H9 (cell line): ENCODE measurements at regions not wholly inside any gene's neighbourhood (a gene's known extent, or its start where the extent isn't known, plus 50 kb on each side); places are given as distances from the start of the nearest gene placed in this dataset.

ENCODE experiments used
- DNase-seq: peaks from one replicate; pipeline ENCODE4 v3.0.0-alpha.2; 2017
- H2AFZ ChIP-seq: one replicate; pipeline ENCODE4 v1.6.1; 2013; ENCODE audit warnings: mild to moderate bottlenecking, low read length, control low read depth, moderate library complexity
- H2AK5ac ChIP-seq: 2 replicates; pipeline ENCODE4 v1.6.1; 2013; ENCODE audit warnings: low read length, control low read depth, mixed read lengths; ENCODE audit not compliant: insufficient read length
- H2BK120ac ChIP-seq: one replicate; pipeline ENCODE4 v1.6.1; 2013; ENCODE audit warnings: low read depth, mild to moderate bottlenecking, low read length, control low read depth, inconsistent platforms; ENCODE audit not compliant: poor library complexity, severe bottlenecking
- H2BK12ac ChIP-seq: 2 replicates; pipeline ENCODE4 v1.6.1; 2013; ENCODE audit warnings: low read length, control low read depth, mixed read lengths, low read depth; ENCODE audit not compliant: insufficient read length
- H2BK15ac ChIP-seq: 2 replicates; pipeline ENCODE4 v1.6.1; 2013; ENCODE audit warnings: low read depth, low read length, control low read depth
- H2BK20ac ChIP-seq: one replicate; pipeline ENCODE4 v1.6.1; 2013; ENCODE audit warnings: low read depth, mild to moderate bottlenecking, low read length, control low read depth, inconsistent platforms; ENCODE audit not compliant: poor library complexity, severe bottlenecking
- H2BK5ac ChIP-seq: 2 replicates; pipeline ENCODE4 v1.6.1; 2013; ENCODE audit warnings: low read length, control low read depth, mixed read lengths; ENCODE audit not compliant: insufficient read length
- H3K14ac ChIP-seq: 2 replicates; pipeline ENCODE4 v1.6.1; 2013; ENCODE audit warnings: low read length, control low read depth; ENCODE audit not compliant: insufficient read depth
- H3K18ac ChIP-seq: 2 replicates; pipeline ENCODE4 v1.6.1; 2013; ENCODE audit warnings: low read depth, mild to moderate bottlenecking, mixed read lengths, low read length, control low read depth; ENCODE audit not compliant: insufficient read length
- H3K23ac ChIP-seq: 2 replicates; pipeline ENCODE4 v1.6.1; 2013; ENCODE audit warnings: low read length, control low read depth, mixed read lengths, low read depth; ENCODE audit not compliant: insufficient read length
- H3K23me2 ChIP-seq: 2 replicates; pipeline ENCODE4 v1.6.1; 2013; ENCODE audit warnings: low read depth, mild to moderate bottlenecking, mixed read lengths, low read length, control low read depth; ENCODE audit not compliant: insufficient read length, poor library complexity, severe bottlenecking
- H3K27ac ChIP-seq: 2 replicates; pipeline ENCODE4 v1.5.1; 2013; ENCODE audit warnings: low read length, control low read depth, mixed read lengths, low read depth; ENCODE audit not compliant: insufficient read length
- H3K27me3 ChIP-seq: 2 replicates; pipeline ENCODE4 v1.6.1; 2013; ENCODE audit warnings: low read length, control low read depth, inconsistent platforms; ENCODE audit not compliant: insufficient read depth
- H3K4ac ChIP-seq: 2 replicates; pipeline ENCODE4 v1.6.1; 2013; ENCODE audit warnings: low read depth, mild to moderate bottlenecking, control low read depth, inconsistent platforms, low read length, moderate library complexity
- H3K4me1 ChIP-seq: 2 replicates; pipeline ENCODE4 v1.6.1; 2013; ENCODE audit warnings: low read length, control low read depth, inconsistent platforms; ENCODE audit not compliant: insufficient read depth
- H3K4me2 ChIP-seq: 2 replicates; pipeline ENCODE4 v1.6.1; 2013; ENCODE audit warnings: low read length, control low read depth, mixed read lengths; ENCODE audit not compliant: insufficient read length, insufficient read depth
- H3K56ac ChIP-seq: 2 replicates; pipeline ENCODE4 v1.6.1; 2013; ENCODE audit warnings: low read depth, mild to moderate bottlenecking, mixed read lengths, low read length, control low read depth; ENCODE audit not compliant: insufficient read length
- H3K79me1 ChIP-seq: 2 replicates; pipeline ENCODE4 v1.6.1; 2013; ENCODE audit warnings: low read depth, mild to moderate bottlenecking, moderate library complexity, low read length, control low read depth, inconsistent platforms; ENCODE audit not compliant: insufficient read depth, poor library complexity, severe bottlenecking
- H3K79me2 ChIP-seq: 2 replicates; pipeline ENCODE4 v1.6.1; 2013; ENCODE audit warnings: low read length, control low read depth, inconsistent platforms; ENCODE audit not compliant: insufficient read depth
- H3K9ac ChIP-seq: 2 replicates; pipeline ENCODE4 v1.6.1; 2013; ENCODE audit warnings: low read length, control low read depth, mixed read lengths; ENCODE audit not compliant: insufficient read length; ENCODE audit errors: extremely low read depth
- H3K9me3 ChIP-seq: one replicate; pipeline ENCODE4 v1.6.1; 2013; ENCODE audit warnings: low read depth, low read length, inconsistent platforms; ENCODE audit not compliant: control insufficient read depth
- H3T11ph ChIP-seq: one replicate; pipeline ENCODE4 v1.6.1; 2013; ENCODE audit warnings: mild to moderate bottlenecking, low read length, control low read depth, inconsistent platforms
- H4K20me1 ChIP-seq: one replicate; pipeline ENCODE4 v1.6.1; 2013; ENCODE audit not compliant: control insufficient read depth, insufficient read length, insufficient read depth
- H4K5ac ChIP-seq: 2 replicates; pipeline ENCODE4 v1.6.1; 2013; ENCODE audit warnings: low read depth, mild to moderate bottlenecking, mixed read lengths, low read length, control low read depth; ENCODE audit not compliant: insufficient read length
- H4K8ac ChIP-seq: replicated peaks from 2 replicates; pipeline ENCODE4 v1.6.1; 2013; ENCODE audit warnings: low read length, control low read depth, mixed read lengths, low read depth; ENCODE audit not compliant: insufficient read length
- H4K91ac ChIP-seq: 2 replicates; pipeline ENCODE4 v1.6.1; 2013; ENCODE audit warnings: low read depth, mild to moderate bottlenecking, moderate library complexity, mixed read lengths, low read length, control low read depth; ENCODE audit not compliant: insufficient read length
- H3K27ac Mint-ChIP-seq, 3 experiments: 2 replicates in 2 of 3; 3 replicates in 1 of 3; pipeline ENCODE4 v1.8.0; 2020 to 2021; ENCODE audit warnings: mixed read lengths in 3 of 3, mild to moderate bottlenecking in 1 of 3, moderate library complexity in 1 of 3
- H3K27me3 Mint-ChIP-seq: 2 replicates; pipeline ENCODE4 v1.8.0; 2021; ENCODE audit warnings: low read depth, mild to moderate bottlenecking, moderate library complexity, mixed read lengths
- H3K36me3 Mint-ChIP-seq, 3 experiments: 2 replicates in 2 of 3; 3 replicates in 1 of 3; pipeline ENCODE4 v1.8.0; 2020 to 2021; ENCODE audit warnings: low read depth in 3 of 3, mixed read lengths in 3 of 3; ENCODE audit not compliant: insufficient read depth in 1 of 3
- H3K4me1 Mint-ChIP-seq, 2 experiments: 2 replicates each; pipeline ENCODE4 v1.8.0; 2020; ENCODE audit warnings: mixed read lengths in 2 of 2
- H3K4me3 Mint-ChIP-seq, 2 experiments: 2 replicates in 1 of 2; 3 replicates in 1 of 2; pipeline ENCODE4 v1.8.0; 2020 to 2021; ENCODE audit warnings: mild to moderate bottlenecking in 2 of 2, mixed read lengths in 2 of 2, moderate library complexity in 1 of 2
- H3K9me3 Mint-ChIP-seq, 2 experiments: 2 replicates in 1 of 2; 3 replicates in 1 of 2; pipeline ENCODE4 v1.8.0; 2020; ENCODE audit warnings: mild to moderate bottlenecking in 2 of 2, mixed read lengths in 2 of 2, moderate library complexity in 1 of 2
- CTCF ChIP-seq: fragments of 200-600 bp; sonication (generic); conservative IDR thresholded peaks from 3 replicates; pipeline ENCODE4 v1.8.0; 2021; ENCODE audit warnings: antibody characterized with exemption, mild to moderate bottlenecking
- WGBS: extraction: QIAGEN DNeasy Blood & Tissue Kit; methylation state at CpG from one replicate; pipeline ENCODE4 v1.1.7; 2013; ENCODE audit warnings: missing lambda C conversion rate, low lambda C conversion rate, mixed read lengths; ENCODE audit not compliant: insufficient read length; ENCODE audit errors: extremely low coverage; 5-methylcytosine and 5-hydroxymethylcytosine counted together

GRCh38 chr5:129361441-129362025, 98.6 kb upstream of the ADAMTS19 start:
- Histone ChIP-seq H2AFZ (no peak overlapping the region), H2BK15ac (no peak overlapping the region), H3K27ac (no peak overlapping the region), H3K4me2 (no peak overlapping the region), H3K4me1 (no peaks in the 10 kb centered on the region), H3K18ac (no peak overlapping the region), H3T11ph (no peak overlapping the region), H2BK5ac (no peak overlapping the region), H3K4ac (no peak overlapping the region), H4K5ac (no peak overlapping the region), H3K56ac (no peak overlapping the region), H2BK20ac (no peak overlapping the region), H2BK120ac (no peak overlapping the region), H2AK5ac (no peak overlapping the region), H4K8ac (no peak overlapping the region), H3K79me2 (no peaks in the 10 kb centered on the region), H3K9ac (no peak overlapping the region), H4K91ac (no peak overlapping the region), H4K20me1 (no peaks in the 10 kb centered on the region), H3K27me3 (no peaks in the 10 kb centered on the region), H3K9me3 (no peaks in the 10 kb centered on the region), H3K14ac (no peak overlapping the region), H3K79me1 (no peaks in the 10 kb centered on the region), H3K23ac (no peak overlapping the region), H2BK12ac (no peak overlapping the region), H3K23me2 (no peaks in the 10 kb centered on the region)
- peaks cover 0 to 3% of the 10 kb centered on the region in 2 experiments; a peak in 1 of 4 replicates for H3K4me1 Mint-ChIP-seq
- DNase-seq = no peak
- peaks cover 8 to 9% of the 10 kb centered on the region in 2 experiments for H3K9me3 Mint-ChIP-seq
- H3K4me3 Mint-ChIP-seq = no peak overlapping the region
- peaks cover 0 to 9% (median 3%) of the 10 kb centered on the region in 3 experiments; a peak in 5 of 7 replicates for H3K36me3 Mint-ChIP-seq
- H3K27me3 Mint-ChIP-seq = no peaks in the 10 kb centered on the region
- no peak overlapping the region for H3K27ac Mint-ChIP-seq
- TF ChIP-seq CTCF = peak; percentile 75
- WGBS = no CpG with 5 or more reads among the region's 1 CpG
